ENCODE measurements at regions not wholly inside any gene's neighbourhood (a gene's known extent, or its start where the extent isn't known, plus 50 kb on each side); places are given as distances from the start of the nearest gene placed in this dataset.

DNA sequence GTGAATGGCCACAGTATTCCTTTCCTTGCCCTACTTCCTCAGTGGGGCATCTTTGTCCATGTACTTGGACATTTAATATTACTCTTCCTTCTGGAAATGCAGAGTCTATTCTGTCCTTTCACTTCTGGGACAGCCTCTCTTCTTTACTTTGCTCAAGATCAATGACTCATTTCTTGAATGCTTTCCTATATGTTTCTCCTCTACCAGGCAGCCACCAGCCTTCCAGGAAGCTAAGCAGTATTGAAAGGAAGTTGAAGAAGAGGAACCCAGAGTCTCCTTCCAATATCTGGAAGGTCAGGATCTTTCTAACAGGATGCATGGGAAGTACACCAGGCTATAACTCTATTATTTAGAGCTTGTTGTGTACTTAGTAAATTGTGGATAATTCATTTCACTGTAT is 182.8 kb downstream of the CD47 start:
- Histone ChIP-seq H3K4me2 (ENCODE audit: low read length) (no peak overlapping the region), H3K36me3 (ENCODE audit: insufficient read depth, low read length) (no peaks in the 10 kb centered on the region), H4K20me1 (ENCODE audit: insufficient read depth) (no peaks in the 10 kb centered on the region), H3F3A (ENCODE audit: insufficient read depth, low read length, poor library complexity, severe bottlenecking) (no peaks in the 10 kb centered on the region), H3K79me2 (replicated peaks; ENCODE audit: insufficient read depth, low read length) (no peaks in the 10 kb centered on the region), H3K4me3 (ENCODE audit: low read length) (no peak overlapping the region), H3K9me2 (ENCODE audit: insufficient read depth, low read length) (no peaks in the 10 kb centered on the region), H3K9me3 (ENCODE audit: low read length) (no peaks in the 10 kb centered on the region), H3K27ac (ENCODE audit: low read length) (no peak overlapping the region), H2AFZ (ENCODE audit: low read depth, low read length) (no peak overlapping the region), H3K27me3 (ENCODE audit: insufficient read depth, low read depth, low read length) (no peaks in the 10 kb centered on the region), H3K9ac (ENCODE audit: low read length) (no peak overlapping the region)
- no peak for TF ChIP-seq MXI1 (conservative IDR thresholded peaks at IDR 0.05; ENCODE audit: poor library complexity, severe bottlenecking)
- no peak for TF ChIP-seq EP300 (conservative IDR thresholded peaks at IDR 0.05; ENCODE audit: poor library complexity, severe bottlenecking)
- TF ChIP-seq, protein P1, sequence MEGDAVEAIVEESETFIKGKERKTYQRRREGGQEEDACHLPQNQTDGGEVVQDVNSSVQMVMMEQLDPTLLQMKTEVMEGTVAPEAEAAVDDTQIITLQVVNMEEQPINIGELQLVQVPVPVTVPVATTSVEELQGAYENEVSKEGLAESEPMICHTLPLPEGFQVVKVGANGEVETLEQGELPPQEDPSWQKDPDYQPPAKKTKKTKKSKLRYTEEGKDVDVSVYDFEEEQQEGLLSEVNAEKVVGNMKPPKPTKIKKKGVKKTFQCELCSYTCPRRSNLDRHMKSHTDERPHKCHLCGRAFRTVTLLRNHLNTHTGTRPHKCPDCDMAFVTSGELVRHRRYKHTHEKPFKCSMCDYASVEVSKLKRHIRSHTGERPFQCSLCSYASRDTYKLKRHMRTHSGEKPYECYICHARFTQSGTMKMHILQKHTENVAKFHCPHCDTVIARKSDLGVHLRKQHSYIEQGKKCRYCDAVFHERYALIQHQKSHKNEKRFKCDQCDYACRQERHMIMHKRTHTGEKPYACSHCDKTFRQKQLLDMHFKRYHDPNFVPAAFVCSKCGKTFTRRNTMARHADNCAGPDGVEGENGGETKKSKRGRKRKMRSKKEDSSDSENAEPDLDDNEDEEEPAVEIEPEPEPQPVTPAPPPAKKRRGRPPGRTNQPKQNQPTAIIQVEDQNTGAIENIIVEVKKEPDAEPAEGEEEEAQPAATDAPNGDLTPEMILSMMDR (IDR thresholded peaks at IDR 0.05; ENCODE audit: poor library complexity, severe bottlenecking) = no peak
- TF ChIP-seq TAF1 (IDR thresholded peaks at IDR 0.05; ENCODE audit: low read depth) = no peak
- TF ChIP-seq, protein P2, sequence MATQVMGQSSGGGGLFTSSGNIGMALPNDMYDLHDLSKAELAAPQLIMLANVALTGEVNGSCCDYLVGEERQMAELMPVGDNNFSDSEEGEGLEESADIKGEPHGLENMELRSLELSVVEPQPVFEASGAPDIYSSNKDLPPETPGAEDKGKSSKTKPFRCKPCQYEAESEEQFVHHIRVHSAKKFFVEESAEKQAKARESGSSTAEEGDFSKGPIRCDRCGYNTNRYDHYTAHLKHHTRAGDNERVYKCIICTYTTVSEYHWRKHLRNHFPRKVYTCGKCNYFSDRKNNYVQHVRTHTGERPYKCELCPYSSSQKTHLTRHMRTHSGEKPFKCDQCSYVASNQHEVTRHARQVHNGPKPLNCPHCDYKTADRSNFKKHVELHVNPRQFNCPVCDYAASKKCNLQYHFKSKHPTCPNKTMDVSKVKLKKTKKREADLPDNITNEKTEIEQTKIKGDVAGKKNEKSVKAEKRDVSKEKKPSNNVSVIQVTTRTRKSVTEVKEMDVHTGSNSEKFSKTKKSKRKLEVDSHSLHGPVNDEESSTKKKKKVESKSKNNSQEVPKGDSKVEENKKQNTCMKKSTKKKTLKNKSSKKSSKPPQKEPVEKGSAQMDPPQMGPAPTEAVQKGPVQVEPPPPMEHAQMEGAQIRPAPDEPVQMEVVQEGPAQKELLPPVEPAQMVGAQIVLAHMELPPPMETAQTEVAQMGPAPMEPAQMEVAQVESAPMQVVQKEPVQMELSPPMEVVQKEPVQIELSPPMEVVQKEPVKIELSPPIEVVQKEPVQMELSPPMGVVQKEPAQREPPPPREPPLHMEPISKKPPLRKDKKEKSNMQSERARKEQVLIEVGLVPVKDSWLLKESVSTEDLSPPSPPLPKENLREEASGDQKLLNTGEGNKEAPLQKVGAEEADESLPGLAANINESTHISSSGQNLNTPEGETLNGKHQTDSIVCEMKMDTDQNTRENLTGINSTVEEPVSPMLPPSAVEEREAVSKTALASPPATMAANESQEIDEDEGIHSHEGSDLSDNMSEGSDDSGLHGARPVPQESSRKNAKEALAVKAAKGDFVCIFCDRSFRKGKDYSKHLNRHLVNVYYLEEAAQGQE (IDR thresholded peaks at IDR 0.05; ENCODE audit: borderline replicate concordance) = no peak
- TF ChIP-seq EZH2 (IDR thresholded peaks at IDR 0.05; ENCODE audit: borderline replicate concordance, insufficient read depth, low read length, poor library complexity, severe bottlenecking) = no peak
- no peak for TF ChIP-seq RAD21 (conservative IDR thresholded peaks at IDR 0.05)
- TF ChIP-seq POLR2AphosphoS5 (IDR thresholded peaks at IDR 0.05) = no peak
- TF ChIP-seq SMC3 (conservative IDR thresholded peaks at IDR 0.05; ENCODE audit: poor library complexity) = no peak

DNA sequence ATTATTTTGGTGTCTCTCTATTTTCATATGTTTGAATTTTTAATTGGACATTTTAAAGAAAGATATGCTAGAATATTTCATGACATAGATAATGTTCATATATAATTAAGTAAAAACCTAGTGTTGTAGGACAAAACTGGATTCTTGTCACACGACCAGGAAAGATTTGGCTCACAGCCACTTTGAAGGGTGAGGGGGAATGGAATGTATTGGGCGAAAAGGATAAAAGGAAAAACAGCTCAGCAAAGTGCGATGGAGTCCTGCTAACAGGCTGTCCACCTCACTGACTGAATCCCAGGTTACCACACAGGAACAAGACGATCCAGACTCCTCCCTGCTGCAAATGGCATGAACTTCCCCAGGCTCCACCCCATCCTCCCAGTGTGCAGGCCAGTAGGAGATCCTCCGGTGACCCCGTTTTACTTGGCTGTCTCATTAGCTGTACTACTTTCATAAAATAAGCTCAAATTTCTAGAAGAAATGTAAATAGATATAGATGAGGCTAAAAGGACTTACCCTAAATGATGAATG is 186.2 kb downstream of the CD47 start:
- Histone ChIP-seq H3K79me2 (replicated peaks; ENCODE audit: insufficient read depth, low read length) (no peaks in the 10 kb centered on the region), H3K36me3 (ENCODE audit: insufficient read depth, low read length) (no peaks in the 10 kb centered on the region), H3F3A (ENCODE audit: insufficient read depth, low read length, poor library complexity, severe bottlenecking) (no peaks in the 10 kb centered on the region), H3K4me3 (ENCODE audit: low read length) (no peak overlapping the region), H3K9ac (ENCODE audit: low read length) (no peak overlapping the region), H3K9me2 (ENCODE audit: insufficient read depth, low read length) (no peaks in the 10 kb centered on the region), H3K27ac (ENCODE audit: low read length) (no peak overlapping the region), H3K4me2 (ENCODE audit: low read length) (no peak overlapping the region), H4K20me1 (ENCODE audit: insufficient read depth) (no peaks in the 10 kb centered on the region), H2AFZ (ENCODE audit: low read depth, low read length) (no peak overlapping the region), H3K9me3 (ENCODE audit: low read length) (no peaks in the 10 kb centered on the region), H3K27me3 (ENCODE audit: insufficient read depth, low read depth, low read length) (no peaks in the 10 kb centered on the region)
- TF ChIP-seq TAF1 (IDR thresholded peaks at IDR 0.05; ENCODE audit: low read depth) = no peak
- TF ChIP-seq, protein P2 (IDR thresholded peaks at IDR 0.05; ENCODE audit: borderline replicate concordance) = no peak
- no peak for TF ChIP-seq MXI1 (conservative IDR thresholded peaks at IDR 0.05; ENCODE audit: poor library complexity, severe bottlenecking)
- no peak for TF ChIP-seq EP300 (conservative IDR thresholded peaks at IDR 0.05; ENCODE audit: poor library complexity, severe bottlenecking)
- TF ChIP-seq, protein P1 (IDR thresholded peaks at IDR 0.05; ENCODE audit: poor library complexity, severe bottlenecking) = no peak
- TF ChIP-seq SMC3 (conservative IDR thresholded peaks at IDR 0.05; ENCODE audit: poor library complexity) = no peak
- TF ChIP-seq RAD21 (conservative IDR thresholded peaks at IDR 0.05) = no peak
- no peak for TF ChIP-seq POLR2AphosphoS5 (IDR thresholded peaks at IDR 0.05)
